Vagina (tissue), 2 donors: ENCODE measurements at regions not wholly inside any gene's neighbourhood (a gene's known extent, or its start where the extent isn't known, plus 50 kb on each side); places are given as distances from the start of the nearest gene placed in this dataset.
"Not testable (repeated sequence)": the region's sequence is repeated elsewhere in the genome, so short reads cannot be mapped to it uniquely, and the experiment has no call there.

ENCODE experiments used
- CTCF ChIP-seq, 3 experiments: fragments of 450-650 bp in 2 of 3; fragments of 200-600 bp in 1 of 3; sonication (generic) in 1 of 3; IDR thresholded peaks; one replicate each; pipeline ENCODE4 v1.5.1; 2017 to 2019; ENCODE audit warnings: antibody characterized with exemption in 3 of 3, mild to moderate bottlenecking in 2 of 3, moderate library complexity in 2 of 3
- POLR2AphosphoS5 ChIP-seq, 2 donors: sonication (generic); formaldehyde crosslinking; IDR thresholded peaks; one replicate each; pipeline ENCODE4 v1.9.0; 2017; ENCODE audit warnings: antibody characterized with exemption in 2 of 2, mild to moderate bottlenecking in 2 of 2, low read depth in 1 of 2; ENCODE audit not compliant: insufficient read depth in 1 of 2

- not testable (repeated sequence) for TF ChIP-seq POLR2AphosphoS5 (IDR thresholded peaks at IDR 0.05; ENCODE audit: insufficient read depth in 1 of 2, low read depth in 1 of 2); CTCF (IDR thresholded peaks at IDR 0.05)
These were observed 408.3 kb downstream of the BMP2 start for GRCh38 chr20:7175827-7176226.
